NCI-H524 treated with DMSO at 0.1 percent for 48 hours (cell line): ENCODE measurements at regions not wholly inside any gene's neighbourhood (a gene's known extent, or its start where the extent isn't known, plus 50 kb on each side); places are given as distances from the start of the nearest gene placed in this dataset.

Experiments used
- DNase-seq: peaks from one replicate; lab custom pipeline; 2025; lab: John Stamatoyannopoulos, UW

- no peak for DNase-seq
These were observed 355.0 kb downstream of the RAB28 start for GRCh38 chr4:13129095-13129494.

- peak; percentile 2 for DNase-seq
These were observed 356.9 kb downstream of the RAB28 start for GRCh38 chr4:13126976-13127910.

DNA sequence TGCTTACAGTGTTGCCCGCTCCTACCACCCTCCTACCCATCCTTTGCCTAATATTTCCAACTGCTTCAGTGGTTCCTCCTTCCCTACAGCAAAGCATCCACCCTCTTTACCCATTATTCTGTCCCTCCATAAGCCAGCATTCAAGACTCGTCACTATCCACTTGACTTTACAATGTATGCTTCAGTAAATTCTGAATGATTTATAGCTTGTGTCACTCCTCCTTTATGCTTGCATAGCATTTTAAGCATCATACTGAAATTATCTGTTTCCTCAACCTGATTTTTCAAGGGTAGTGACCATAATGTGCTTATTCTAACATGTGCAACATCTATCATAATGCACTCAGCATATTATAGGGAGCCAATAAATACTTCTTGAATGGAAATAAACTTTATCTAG is 365.5 kb downstream of the RAB28 start:
- DNase-seq, result no peak

DNA sequence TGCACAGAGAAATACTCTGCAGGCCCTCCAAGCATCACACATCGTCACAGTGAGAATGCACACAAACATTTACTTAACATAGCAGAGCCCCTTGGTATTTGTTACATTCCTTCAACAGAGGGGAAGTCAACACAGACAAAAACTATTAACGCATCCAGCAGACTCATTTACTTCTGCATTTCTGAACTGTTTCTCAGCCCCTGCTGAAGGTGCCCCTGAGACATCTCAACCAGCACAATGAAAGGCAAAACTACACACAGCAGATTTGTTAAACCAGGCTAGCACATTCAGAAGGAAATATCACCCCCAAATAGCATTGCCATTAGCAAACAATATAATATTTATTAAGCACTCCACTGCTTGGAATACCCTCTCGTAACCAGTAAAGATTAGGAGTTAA is 367.0 kb downstream of the RAB28 start:
- no peak for DNase-seq

GRCh38 chr4:13112030-13112429 is 372.1 kb downstream of the RAB28 start:
- DNase-seq, result no peak

DNA sequence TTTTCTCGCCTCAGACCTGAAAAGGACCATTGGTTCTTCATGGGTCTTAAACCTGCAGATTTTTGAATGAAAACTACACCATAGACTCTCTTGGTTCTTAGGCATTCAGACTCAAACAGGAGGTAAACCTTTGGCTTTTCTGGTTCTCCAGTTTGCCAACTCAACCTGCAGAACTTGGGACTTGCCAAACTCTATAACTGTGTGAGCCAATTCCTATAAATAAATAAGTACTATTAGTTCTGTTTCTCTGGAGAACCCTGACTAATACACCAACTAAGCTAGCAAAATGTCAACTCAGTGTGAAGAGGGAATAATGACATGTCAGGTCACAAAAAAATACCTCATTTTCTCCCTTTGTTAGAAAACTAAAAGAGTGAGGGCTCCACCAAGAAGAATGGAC is 374.6 kb downstream of the RAB28 start:
- no peak for DNase-seq

DNA sequence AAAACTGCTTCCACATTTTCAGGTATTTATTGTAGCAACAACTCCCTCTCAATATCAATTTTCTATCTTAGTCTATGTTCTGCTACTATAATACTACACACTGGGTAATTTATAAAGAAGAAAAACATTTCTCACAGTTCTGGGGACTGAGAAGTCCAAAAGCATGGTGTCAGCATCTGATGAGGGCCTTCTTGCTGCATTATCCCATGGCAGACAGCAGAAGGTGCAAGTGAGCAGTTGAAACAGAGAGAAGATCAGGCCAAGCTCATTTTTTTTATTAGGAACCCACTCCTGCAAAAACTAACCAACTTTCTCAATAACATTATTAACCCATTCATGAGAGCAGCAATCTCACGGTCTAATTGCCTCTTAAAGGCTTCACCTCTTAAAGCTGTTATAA is 376.0 kb downstream of the RAB28 start:
- DNase-seq, result no peak

DNA sequence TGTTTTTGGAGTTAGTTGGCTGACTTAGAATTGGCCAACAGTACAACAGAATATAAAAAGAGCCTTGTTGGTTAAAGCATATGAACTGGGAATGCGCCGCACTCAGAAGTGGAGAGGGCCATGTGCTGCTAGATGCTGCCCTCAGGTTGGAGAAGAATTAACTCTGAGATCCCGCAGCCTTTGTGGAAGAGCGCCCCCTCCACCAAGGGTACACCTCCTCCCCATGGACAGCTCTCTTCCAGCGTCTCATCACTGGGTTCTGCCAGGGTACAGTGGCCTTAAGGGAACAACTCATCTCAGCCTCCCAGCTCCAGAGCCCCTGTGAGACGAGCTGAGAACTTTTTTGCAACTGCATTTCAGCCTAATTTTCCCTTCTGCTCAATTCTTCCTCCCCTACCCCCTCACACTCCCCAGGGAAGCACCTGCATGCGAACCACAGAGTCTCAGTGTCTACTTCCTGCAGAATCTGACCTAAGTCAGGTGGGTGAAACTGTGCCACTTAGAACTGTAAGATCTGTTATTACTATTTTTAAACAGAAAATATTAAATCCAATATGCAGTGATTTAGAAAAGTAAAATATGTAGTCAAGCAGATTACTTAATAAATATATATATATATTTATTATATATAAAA is 380.6 kb downstream of the RAB28 start:
- no peak for DNase-seq

GRCh38 chr4:13102092-13102742 is 381.9 kb downstream of the RAB28 start:
- no peak for DNase-seq

- no peak for DNase-seq
These were observed 386.2 kb downstream of the RAB28 start for GRCh38 chr4:13097971-13098370.

GRCh38 chr4:13095722-13096121 is 388.4 kb downstream of the RAB28 start:
- no peak for DNase-seq

GRCh38 chr4:13093170-13093569 is 391.0 kb downstream of the RAB28 start:
- no peak for DNase-seq

DNA sequence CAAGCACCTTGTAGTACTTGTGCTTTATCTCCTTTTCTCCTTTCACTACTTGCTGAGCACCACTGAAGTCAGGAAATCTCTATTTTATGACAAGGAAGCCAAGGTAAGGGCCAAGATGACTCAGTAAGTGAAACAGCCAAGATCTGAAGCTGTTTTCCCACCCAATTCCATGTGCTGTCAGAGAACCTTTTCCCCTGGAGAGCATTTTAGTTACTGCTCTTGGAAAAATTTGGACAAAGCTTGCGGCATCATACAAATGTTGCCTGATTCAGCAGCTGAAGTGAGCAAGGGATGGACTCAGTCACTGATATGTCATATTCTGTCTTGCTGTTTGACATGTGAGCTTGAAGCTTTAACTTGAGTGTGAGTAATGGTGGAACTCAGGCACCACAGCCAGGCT is 391.4 kb downstream of the RAB28 start:
- DNase-seq, result no peak

GRCh38 chr4:13089659-13089998 is 394.5 kb downstream of the RAB28 start:
- no peak for DNase-seq

GRCh38 chr4:13088726-13089658 is 395.1 kb downstream of the RAB28 start:
- no peak for DNase-seq

DNA sequence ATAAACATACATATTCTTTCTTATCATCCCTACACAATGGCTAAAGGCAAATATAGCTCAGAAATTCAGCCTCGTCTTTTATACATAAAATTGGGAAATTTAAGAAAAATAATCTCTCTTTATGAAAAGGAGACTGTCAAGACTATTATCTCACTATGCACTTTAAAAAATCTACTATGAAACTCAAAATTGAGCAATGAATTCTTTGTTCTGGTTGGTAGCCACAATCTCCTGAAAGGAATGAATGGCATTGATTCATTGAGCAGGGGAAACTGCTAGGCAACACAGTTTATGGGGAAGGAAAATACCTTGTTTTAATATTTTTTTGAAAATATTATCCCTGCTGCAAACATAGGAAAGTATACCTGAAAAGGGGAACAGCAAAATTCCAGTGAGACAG is 397.1 kb downstream of the RAB28 start:
- DNase-seq, result no peak

GRCh38 chr4:13084210-13084609 is 399.9 kb downstream of the RAB28 start:
- DNase-seq, result no peak

GRCh38 chr4:13081830-13082229 is 402.3 kb downstream of the RAB28 start:
- DNase-seq, result no peak

- no peak for DNase-seq
These were observed 417.1 kb downstream of the RAB28 start for GRCh38 chr4:13067077-13067476.

- no peak for DNase-seq
These were observed 425.1 kb downstream of the RAB28 start for GRCh38 chr4:13059019-13059418.

- DNase-seq, result no peak
These were observed 427.4 kb downstream of the RAB28 start for GRCh38 chr4:13056630-13057189.
